GM20000 (cell line): ENCODE measurements at regions not wholly inside any gene's neighbourhood (a gene's known extent, or its start where the extent isn't known, plus 50 kb on each side); places are given as distances from the start of the nearest gene placed in this dataset.

Experiments
- DNase-seq: peaks from one replicate; pipeline ENCODE4 v3.0.0; 2012; ENCODE audit warnings: low spot score
- TF ChIP-seq, protein P1 (sequence below): IDR thresholded peaks from 2 replicates; pipeline ENCODE4 v1.5.1; 2012; ENCODE audit warnings: mild to moderate bottlenecking, control low read depth; ENCODE audit errors: extremely low read depth, missing control alignments

DNA sequence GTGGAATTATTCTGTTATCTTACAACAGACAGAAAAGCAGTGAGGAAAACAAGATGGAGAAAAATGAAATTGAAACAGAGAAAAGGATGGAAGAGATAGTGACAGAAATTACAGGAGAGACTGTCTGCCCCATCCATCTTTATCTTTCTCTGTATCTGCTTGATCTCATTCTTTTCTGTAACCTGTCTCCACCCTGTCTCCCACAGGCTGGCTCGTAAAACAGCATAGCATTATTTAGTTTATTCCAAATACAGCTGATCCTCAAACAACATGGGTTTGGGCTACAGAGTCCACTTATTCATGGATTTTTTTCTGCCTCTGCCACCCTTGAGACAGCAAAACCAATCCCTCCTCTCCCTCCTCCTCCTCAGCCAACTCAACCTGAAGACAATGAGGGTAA is 482.3 kb upstream of the JARID2 start:
- TF ChIP-seq, protein P1, sequence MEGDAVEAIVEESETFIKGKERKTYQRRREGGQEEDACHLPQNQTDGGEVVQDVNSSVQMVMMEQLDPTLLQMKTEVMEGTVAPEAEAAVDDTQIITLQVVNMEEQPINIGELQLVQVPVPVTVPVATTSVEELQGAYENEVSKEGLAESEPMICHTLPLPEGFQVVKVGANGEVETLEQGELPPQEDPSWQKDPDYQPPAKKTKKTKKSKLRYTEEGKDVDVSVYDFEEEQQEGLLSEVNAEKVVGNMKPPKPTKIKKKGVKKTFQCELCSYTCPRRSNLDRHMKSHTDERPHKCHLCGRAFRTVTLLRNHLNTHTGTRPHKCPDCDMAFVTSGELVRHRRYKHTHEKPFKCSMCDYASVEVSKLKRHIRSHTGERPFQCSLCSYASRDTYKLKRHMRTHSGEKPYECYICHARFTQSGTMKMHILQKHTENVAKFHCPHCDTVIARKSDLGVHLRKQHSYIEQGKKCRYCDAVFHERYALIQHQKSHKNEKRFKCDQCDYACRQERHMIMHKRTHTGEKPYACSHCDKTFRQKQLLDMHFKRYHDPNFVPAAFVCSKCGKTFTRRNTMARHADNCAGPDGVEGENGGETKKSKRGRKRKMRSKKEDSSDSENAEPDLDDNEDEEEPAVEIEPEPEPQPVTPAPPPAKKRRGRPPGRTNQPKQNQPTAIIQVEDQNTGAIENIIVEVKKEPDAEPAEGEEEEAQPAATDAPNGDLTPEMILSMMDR, result no peak
- no peak for DNase-seq

- TF ChIP-seq, protein P1, result no peak
- no peak for DNase-seq
Measured at GRCh38 chr6:14765106-14765505, 480.8 kb upstream of the JARID2 start.

- no peak for DNase-seq
- TF ChIP-seq, protein P1, result no peak
Measured at GRCh38 chr6:14765721-14766390, 480.0 kb upstream of the JARID2 start.

DNA sequence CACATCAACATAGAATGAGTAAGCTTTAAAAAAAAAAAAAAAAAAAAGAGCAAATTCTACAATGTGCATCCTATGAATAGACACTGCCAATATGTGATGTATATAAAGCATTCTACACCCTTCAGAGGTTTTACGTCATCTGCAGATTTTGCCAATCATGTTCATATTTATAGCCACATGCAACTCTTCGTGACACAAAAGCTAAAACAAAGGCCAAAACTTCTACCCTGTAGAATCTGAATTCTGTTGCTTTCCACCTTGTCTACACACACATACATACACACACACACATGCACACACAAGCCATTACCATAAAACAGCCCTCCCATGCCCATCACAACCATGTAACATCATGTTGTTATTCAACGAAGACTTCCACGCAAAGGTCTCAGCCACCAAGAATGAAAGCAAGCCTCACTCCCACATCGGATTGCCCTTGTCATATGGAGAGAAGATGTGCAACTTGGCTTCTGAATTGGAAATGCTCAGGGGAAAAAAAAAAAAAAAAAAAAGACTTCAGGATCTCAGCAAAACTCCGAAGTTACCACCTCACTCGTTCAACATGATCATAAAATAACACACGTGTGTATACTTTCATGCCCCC is 479.4 kb upstream of the JARID2 start:
- TF ChIP-seq, protein P1, result no peak
- no peak for DNase-seq

DNA sequence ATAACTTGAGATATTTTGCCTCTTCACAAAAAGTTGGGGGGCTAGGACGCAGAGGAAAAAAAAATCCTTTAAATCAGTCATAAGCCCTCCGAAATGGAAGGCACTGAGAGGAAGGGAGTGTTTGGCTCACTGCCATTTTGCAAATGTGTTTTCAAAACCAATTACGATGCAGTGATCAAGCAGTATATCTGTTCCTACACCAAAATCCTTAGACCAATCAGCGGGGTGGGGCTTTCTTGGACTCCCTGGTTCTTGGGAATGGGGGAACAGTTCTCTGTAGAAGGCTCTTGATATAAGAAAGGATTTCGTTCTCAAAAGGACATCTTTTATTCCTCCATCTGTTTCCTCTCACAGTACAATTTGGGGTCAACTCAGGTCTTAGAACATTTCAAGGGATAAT is 478.6 kb upstream of the JARID2 start:
- no peak for DNase-seq

DNA sequence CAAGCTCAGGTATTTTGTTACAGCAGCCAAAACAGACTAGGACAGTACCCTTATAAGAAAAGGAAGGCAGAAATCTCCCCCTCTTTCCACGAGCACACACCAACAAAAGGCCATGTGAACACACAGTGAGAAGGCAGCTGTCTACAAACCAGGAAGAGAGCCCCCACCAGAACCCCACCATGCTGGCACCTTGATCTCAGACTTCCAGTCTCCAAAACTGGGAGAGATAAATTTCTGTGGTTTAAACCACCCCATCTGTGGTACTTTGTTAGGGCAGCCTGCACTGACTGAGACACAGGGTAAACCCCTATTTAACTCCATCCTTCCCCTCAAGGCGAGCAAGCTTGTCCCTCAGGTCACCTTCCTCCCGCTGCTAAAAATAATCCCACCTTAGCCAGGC is 475.8 kb upstream of the JARID2 start:
- no peak for DNase-seq
- TF ChIP-seq, protein P1, result no peak

More for the DNA sequence above, 478.6 kb upstream of the JARID2 start:
- TF ChIP-seq, protein P1, result no peak

DNA sequence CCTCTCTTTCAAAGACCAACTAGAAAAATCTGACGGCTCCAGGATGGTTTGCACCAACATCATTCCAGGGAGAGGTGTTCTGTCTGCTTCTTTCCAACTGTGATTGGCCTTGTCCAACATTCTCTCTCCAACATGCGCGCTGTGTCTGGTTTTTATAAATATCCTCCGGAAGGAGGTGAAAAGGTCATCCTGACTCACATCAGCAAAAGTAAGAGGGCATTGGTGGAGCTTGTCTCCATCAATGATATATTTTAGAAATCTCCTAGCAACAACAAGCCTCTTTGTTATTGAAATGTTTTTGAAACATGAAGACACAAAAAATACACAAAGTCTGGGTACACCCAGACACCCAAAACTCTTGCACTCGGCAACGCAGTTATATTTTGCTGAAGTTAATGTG is 475.3 kb upstream of the JARID2 start:
- no peak for DNase-seq
- TF ChIP-seq, protein P1, result no peak
